ENCODE measurements at regions not wholly inside any gene's neighbourhood (a gene's known extent, or its start where the extent isn't known, plus 50 kb on each side); places are given as distances from the start of the nearest gene placed in this dataset.

DNA sequence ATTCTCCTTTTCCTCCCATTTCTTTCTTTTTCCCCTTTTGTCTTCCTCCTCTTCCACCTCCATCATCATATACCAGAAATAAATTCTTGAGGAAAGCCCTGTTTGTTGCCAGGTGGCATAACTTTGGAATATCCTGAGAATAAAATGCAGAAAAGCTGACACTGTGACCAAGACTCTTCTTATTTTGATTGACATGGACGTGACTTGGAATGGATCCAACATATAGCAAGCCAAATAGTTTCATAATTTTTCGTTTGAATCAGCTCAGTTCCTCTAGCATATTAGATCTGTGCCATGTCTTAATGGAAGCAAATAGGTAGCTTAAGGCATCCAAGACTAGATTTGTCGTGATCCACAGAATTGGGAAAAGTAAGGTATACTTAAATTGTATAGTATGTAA, 354.7 kb upstream of the FIGN start:
- no peak overlapping the region for H3K4me3 ChIP-seq (ENCODE audit: low read depth, low read length)
- no peak for TF ChIP-seq CTCF (IDR thresholded peaks at IDR 0.05; ENCODE audit: low read depth, low read length)

DNA sequence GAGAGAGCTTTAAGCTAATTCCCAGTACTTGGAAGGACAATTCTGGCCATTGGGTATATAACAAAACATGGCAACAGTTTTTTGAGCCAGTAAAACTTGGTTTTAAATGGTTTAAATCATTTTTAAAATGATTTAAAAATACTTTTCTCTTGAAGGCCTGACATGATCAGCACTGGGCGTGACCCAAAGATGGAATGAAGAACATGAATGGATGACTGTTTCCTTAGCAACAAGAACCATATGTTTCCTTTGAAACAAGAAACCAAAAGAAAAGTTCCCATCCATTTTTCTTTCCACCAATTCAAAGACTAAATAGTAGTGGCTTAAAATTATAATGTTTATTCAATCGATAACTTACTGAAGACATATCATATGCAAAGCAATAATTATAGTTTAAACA, 348.3 kb upstream of the FIGN start:
- H3K4me3 ChIP-seq (ENCODE audit: low read depth, low read length), result no peak overlapping the region
- TF ChIP-seq CTCF (IDR thresholded peaks at IDR 0.05; ENCODE audit: low read depth, low read length), result no peak

DNA sequence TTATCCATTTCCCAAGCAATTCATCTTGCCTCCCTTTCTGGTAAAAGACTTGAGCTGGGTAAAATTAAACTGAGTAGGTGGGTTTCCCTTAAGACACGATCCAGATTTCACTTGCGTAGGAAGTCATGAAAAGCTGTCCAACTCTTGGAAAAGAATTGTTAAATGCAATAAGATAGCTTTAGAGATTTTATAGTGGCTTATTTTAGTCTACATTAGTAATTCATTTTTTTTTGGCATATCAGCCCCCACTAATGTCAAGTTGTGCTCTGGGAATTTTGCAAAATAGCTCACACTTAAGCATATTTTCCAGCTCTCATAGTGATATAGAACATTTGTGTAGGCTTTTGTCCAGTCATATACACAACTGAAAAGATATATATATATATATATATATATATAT, 344.7 kb upstream of the FIGN start:
- no peak overlapping the region for H3K4me3 ChIP-seq (ENCODE audit: low read depth, low read length)
- no peak for TF ChIP-seq CTCF (IDR thresholded peaks at IDR 0.05; ENCODE audit: low read depth, low read length)

- no peak for TF ChIP-seq CTCF (IDR thresholded peaks at IDR 0.05; ENCODE audit: low read depth, low read length)
- no peak overlapping the region for H3K4me3 ChIP-seq (ENCODE audit: low read depth, low read length)
These were observed 343.4 kb upstream of the FIGN start for GRCh38 chr2:164079258-164079657.

- H3K4me3 ChIP-seq (ENCODE audit: low read depth, low read length), result no peak overlapping the region
- TF ChIP-seq CTCF (IDR thresholded peaks at IDR 0.05; ENCODE audit: low read depth, low read length), result no peak
These were observed 342.6 kb upstream of the FIGN start for GRCh38 chr2:164078421-164078820.

- no peak for TF ChIP-seq CTCF (IDR thresholded peaks at IDR 0.05; ENCODE audit: low read depth, low read length)
These were observed 337.6 kb upstream of the FIGN start for GRCh38 chr2:164073101-164074074.

DNA sequence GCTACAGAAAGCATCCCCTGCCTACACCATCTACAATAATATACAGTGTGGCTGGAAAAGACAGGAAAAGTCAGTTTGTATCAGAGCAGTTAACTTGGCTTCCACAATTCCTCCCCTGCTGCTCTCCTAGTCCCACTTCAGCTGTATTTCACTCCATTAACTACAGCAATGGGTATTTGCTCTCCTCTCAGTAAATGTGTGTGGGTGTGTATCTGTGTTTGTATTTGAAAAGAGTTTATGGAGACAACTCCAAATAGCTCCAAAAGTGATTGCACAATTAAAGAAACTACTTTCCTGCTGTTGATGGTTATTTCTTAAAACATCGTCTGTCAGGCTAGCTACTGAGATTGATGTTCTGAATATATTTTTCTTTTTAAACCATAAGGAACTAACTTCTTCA, 333.7 kb upstream of the FIGN start:
- no peak for TF ChIP-seq CTCF (IDR thresholded peaks at IDR 0.05; ENCODE audit: low read depth, low read length)

More at GRCh38 chr2:164073101-164074074, 337.6 kb upstream of the FIGN start:
- no peak overlapping the region for H3K4me3 ChIP-seq (ENCODE audit: low read depth, low read length)

More for the DNA sequence above, 333.7 kb upstream of the FIGN start:
- no peak overlapping the region for H3K4me3 ChIP-seq (ENCODE audit: low read depth, low read length)

Measured in WI38 (cell line).